Lower lobe of right lung (tissue), 2 donors: ENCODE measurements at regions not wholly inside any gene's neighbourhood (a gene's known extent, or its start where the extent isn't known, plus 50 kb on each side); places are given as distances from the start of the nearest gene placed in this dataset.

ENCODE experiments used
- ATAC-seq, 2 donors: fragments of 200-7000 bp; cut with Tn5 transposase; one replicate each; pipeline ENCODE4 v1.9.1; 2020 to 2022; ENCODE audit warnings: mild to moderate bottlenecking in 2 of 2, moderate library complexity in 2 of 2
- DNase-seq: peaks from one replicate; pipeline ENCODE4 v3.0.0-alpha.2; 2020
- H3K27ac ChIP-seq: fragments of 200-600 bp; one replicate; pipeline ENCODE4 v1.8.0; 2022
- H3K27me3 ChIP-seq: fragments of 200-600 bp; one replicate; pipeline ENCODE4 v1.8.0; 2022; ENCODE audit warnings: low read depth
- H3K36me3 ChIP-seq: fragments of 200-600 bp; one replicate; pipeline ENCODE4 v1.8.0; 2022; ENCODE audit warnings: mild to moderate bottlenecking
- H3K4me1 ChIP-seq: fragments of 200-600 bp; one replicate; pipeline ENCODE4 v1.8.0; 2022
- H3K4me3 ChIP-seq: fragments of 200-600 bp; one replicate; pipeline ENCODE4 v1.8.0; 2022; ENCODE audit warnings: mild to moderate bottlenecking
- H3K9me3 ChIP-seq: fragments of 200-600 bp; one replicate; pipeline ENCODE4 v1.8.0; 2022
- intact Hi-C: fragments of 100-400 bp; cut with DNase I; formaldehyde crosslinking; loops from one replicate; pipeline ENCODE4 v1.11.0; 2022
- TF ChIP-seq, protein P1 (sequence below): fragments of 200-600 bp; IDR thresholded peaks from one replicate; pipeline ENCODE4 v1.8.0; 2022; ENCODE audit warnings: antibody characterized with exemption, mild to moderate bottlenecking
- donor health status: DM: no; HTN: yes; CAD: no; lungs with severe emphysema.

DNA sequence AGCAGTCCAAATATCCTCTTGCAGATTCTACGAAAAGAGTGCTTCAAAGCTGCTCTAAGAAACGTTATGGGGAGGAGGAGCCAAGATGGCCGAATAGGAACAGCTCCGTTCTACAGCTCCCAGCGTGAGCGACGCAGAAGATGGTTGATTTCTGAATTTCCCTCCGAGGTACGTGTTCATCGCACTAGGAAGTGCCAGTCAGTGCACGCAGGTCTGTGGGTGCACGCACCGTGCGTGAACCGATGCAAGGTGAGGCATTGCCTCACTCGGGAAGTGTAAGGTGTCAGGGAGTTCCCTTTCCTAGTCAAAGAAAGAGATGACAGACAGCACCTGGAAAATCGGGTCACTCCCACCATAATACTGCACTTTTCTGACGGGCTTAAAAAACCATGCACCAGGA lies 272.1 kb upstream of the DEFB115 start:
- intact Hi-C loops = no loop called here
- ATAC-seq (no peak), DNase-seq (peak; percentile 12)
- Histone ChIP-seq H3K9me3 (peaks cover 3% of the 10 kb centered on the region), H3K36me3 (no peaks in the 10 kb centered on the region), H3K27ac (no peak overlapping the region), H3K4me3 (no peak overlapping the region), H3K4me1 (no peaks in the 10 kb centered on the region), H3K27me3 (no peaks in the 10 kb centered on the region)
- TF ChIP-seq, protein P1, sequence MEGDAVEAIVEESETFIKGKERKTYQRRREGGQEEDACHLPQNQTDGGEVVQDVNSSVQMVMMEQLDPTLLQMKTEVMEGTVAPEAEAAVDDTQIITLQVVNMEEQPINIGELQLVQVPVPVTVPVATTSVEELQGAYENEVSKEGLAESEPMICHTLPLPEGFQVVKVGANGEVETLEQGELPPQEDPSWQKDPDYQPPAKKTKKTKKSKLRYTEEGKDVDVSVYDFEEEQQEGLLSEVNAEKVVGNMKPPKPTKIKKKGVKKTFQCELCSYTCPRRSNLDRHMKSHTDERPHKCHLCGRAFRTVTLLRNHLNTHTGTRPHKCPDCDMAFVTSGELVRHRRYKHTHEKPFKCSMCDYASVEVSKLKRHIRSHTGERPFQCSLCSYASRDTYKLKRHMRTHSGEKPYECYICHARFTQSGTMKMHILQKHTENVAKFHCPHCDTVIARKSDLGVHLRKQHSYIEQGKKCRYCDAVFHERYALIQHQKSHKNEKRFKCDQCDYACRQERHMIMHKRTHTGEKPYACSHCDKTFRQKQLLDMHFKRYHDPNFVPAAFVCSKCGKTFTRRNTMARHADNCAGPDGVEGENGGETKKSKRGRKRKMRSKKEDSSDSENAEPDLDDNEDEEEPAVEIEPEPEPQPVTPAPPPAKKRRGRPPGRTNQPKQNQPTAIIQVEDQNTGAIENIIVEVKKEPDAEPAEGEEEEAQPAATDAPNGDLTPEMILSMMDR = no peak
